Heart left ventricle (tissue), 16 donors: ENCODE measurements at regions not wholly inside any gene's neighbourhood (a gene's known extent, or its start where the extent isn't known, plus 50 kb on each side); places are given as distances from the start of the nearest gene placed in this dataset.

Experiments used
- ATAC-seq, 4 donors: fragments of 200-7000 bp; cut with Tn5 transposase; one replicate each; pipeline ENCODE4 v1.9.1; 2020 to 2022; ENCODE audit warnings: moderate library complexity in 4 of 4, mild to moderate bottlenecking in 3 of 4, moderate number of reproducible peaks in 1 of 4
- DNase-seq, 5 donors: peaks; one replicate each; pipeline ENCODE4 v3.0.0-alpha.2; 2020
- H3K27ac ChIP-seq, 12 donors: fragments of 200-600 bp; sonication (generic) in 4 of 12; one replicate each; pipeline versions ENCODE4 v1.5.0 to v1.8.0; 2016 to 2022; ENCODE audit warnings: mild to moderate bottlenecking in 2 of 12
- H3K27me3 ChIP-seq, 9 donors: fragments of 200-600 bp; sonication (generic) in 2 of 9; one replicate each; pipeline versions ENCODE4 v1.5.1 to v1.8.0; 2016 to 2022; ENCODE audit warnings: mild to moderate bottlenecking in 3 of 9
- H3K36me3 ChIP-seq, 9 donors: fragments of 200-600 bp; sonication (generic) in 2 of 9; one replicate each; pipeline versions ENCODE4 v1.5.0 to v1.8.0; 2018 to 2022; ENCODE audit warnings: mild to moderate bottlenecking in 2 of 9
- H3K4me1 ChIP-seq, 12 donors: fragments of 200-600 bp; sonication (generic) in 4 of 12; one replicate each; pipeline versions ENCODE4 v1.5.0 to v1.8.0; 2016 to 2022; ENCODE audit warnings: mild to moderate bottlenecking in 3 of 12
- H3K4me3 ChIP-seq, 12 donors: fragments of 200-600 bp; sonication (generic) in 4 of 12; one replicate each; pipeline versions ENCODE4 v1.5.0 to v1.8.0; 2017 to 2022; ENCODE audit warnings: mild to moderate bottlenecking in 9 of 12, moderate library complexity in 4 of 12
- H3K9me3 ChIP-seq, 12 donors: fragments of 200-600 bp; sonication (generic) in 4 of 12; one replicate each; pipeline versions ENCODE4 v1.5.0 to v1.8.0; 2016 to 2022; ENCODE audit warnings: mild to moderate bottlenecking in 1 of 12
- CTCF ChIP-seq, 12 donors: fragments of 200-600 bp; sonication (generic) in 4 of 12; IDR thresholded peaks; one replicate each; pipeline versions ENCODE4 v1.5.0 to v1.8.0; 2018 to 2022; ENCODE audit warnings: antibody characterized with exemption in 12 of 12, mild to moderate bottlenecking in 5 of 12
- POLR2A ChIP-seq, 2 donors: fragments of 450-650 bp; IDR thresholded peaks; one replicate each; pipeline ENCODE4 v1.6.1; 2017; ENCODE audit warnings: antibody characterized with exemption in 2 of 2, mild to moderate bottlenecking in 2 of 2, moderate library complexity in 2 of 2
- WGBS, 4 donors: extraction: QIAGEN DNeasy Blood & Tissue Kit in 2 of 4; methylation state at CpG; one replicate each; pipeline versions ENCODE4 v1.1.5 to v1.1.7; 2013 to 2018; 5-methylcytosine and 5-hydroxymethylcytosine counted together
- intact Hi-C, 10 donors: fragments of 100-400 bp; cut with DNase I; formaldehyde crosslinking; loops; one replicate each; pipeline versions ENCODE4 v1.11.1 to v1.14.2; 2022
- donor health status: ischemic (EF 13 %, LVEDD 7.1; RV severe dilation, severe dysfunction).
- donor health status: healthy with polysubstance abuse.
- donor health status: DM: no; HTN: yes; CAD: no.
- donor health status: DM: no; HTN: no; CAD: no.
- donor health status: ischemic (EF 25% LVEDD 6.9; RV normal size, moderate dysfunction).
- donor health status: ischemic (EF 25% LVEDD 5.7; RV mildly dilated, moderate dysfunction).
- donor health status: healthy.
- donor health status: DM: yes; HTN: yes; CAD: no.
- donor health status: ischemic (EF 35%, LVEDD 5.7; RV mildly dilated, moderate dysfunction).
- donor health status: nonischemic (EF 11% LVEDD 7.7; RV severe dilation, severe dysfunction).
- donor health status: DM: yes; HTN: yes; CAD: no.
- donor health status: PGD.
- donor health status: ischemic (EF 29% LVEDD 5.4; RV normal size, mild dysfunction).
- donor health status: nonischemic (EF 23%, LVEDD 6.1; RV moderate dilation, normal function).

DNA sequence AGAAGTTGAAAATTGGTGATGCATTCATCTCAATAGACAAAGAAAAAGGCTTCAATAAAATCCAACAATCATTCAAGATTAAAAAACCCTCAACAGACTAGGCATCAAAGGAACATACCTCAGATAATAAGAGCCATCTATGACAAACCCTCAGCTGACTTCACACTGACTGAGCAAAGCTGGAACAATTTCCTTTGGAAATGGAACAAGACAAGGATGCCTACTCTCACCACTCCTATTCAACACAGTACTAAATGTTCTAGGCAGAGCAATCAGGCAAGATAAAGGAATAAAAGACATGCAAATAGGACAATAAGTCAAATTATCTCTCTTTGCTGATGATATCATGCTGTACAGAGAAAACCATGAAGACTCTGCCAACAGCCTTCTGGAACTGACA lies 1188.1 kb downstream of the DTWD2 start:
- peak overlapping the region in 1 of 12 donors; percentile 17 for H3K27ac ChIP-seq
- no peak for TF ChIP-seq CTCF (IDR thresholded peaks at IDR 0.05)
- no peak for TF ChIP-seq POLR2A (IDR thresholded peaks at IDR 0.05)
- H3K27me3 ChIP-seq = no peaks in the 10 kb centered on the region
- H3K9me3 ChIP-seq = peaks cover 0 to 4% (median 0%) of the 10 kb centered on the region in 12 donors
- ATAC-seq = peak; percentile 39 to 95 (median 79)
- no peaks in the 10 kb centered on the region for H3K4me1 ChIP-seq
- DNase-seq = no peak
- no peaks in the 10 kb centered on the region for H3K36me3 ChIP-seq
- no peak overlapping the region for H3K4me3 ChIP-seq
- intact Hi-C loops = no loop called here

DNA sequence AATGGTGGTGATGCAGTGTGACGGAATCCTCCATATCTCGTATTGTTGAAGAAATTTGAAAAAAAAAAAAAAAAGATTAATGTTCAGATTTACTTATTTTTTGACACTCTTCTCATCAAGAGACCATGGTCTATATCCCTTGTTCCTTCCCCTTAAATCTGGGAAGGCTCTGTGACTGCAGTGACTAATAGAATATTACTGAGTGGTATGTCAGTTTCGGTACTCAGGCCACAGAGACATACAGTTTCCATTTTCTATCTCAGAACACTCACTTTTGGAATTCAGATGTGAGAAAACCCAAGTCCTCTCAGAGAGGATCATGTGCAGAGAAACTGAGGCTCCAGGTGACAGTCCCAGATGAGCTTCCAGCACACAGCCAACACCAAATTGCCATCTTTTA lies 1193.5 kb downstream of the DTWD2 start:
- intact Hi-C loops = no loop called here
- DNase-seq (no peak), ATAC-seq (no peak)
- no peaks in the 10 kb centered on the region for H3K4me1 ChIP-seq
- no peaks in the 10 kb centered on the region for H3K9me3 ChIP-seq
- H3K27me3 ChIP-seq = no peaks in the 10 kb centered on the region
- no peaks in the 10 kb centered on the region for H3K36me3 ChIP-seq
- no peak for TF ChIP-seq CTCF (IDR thresholded peaks at IDR 0.05)
- TF ChIP-seq POLR2A (IDR thresholded peaks at IDR 0.05) = no peak
- H3K4me3 ChIP-seq = no peak overlapping the region
- H3K27ac ChIP-seq = no peak overlapping the region
- 93 to 98% (median 95%) methylated on average over 3 of the region's 3 CpGs for WGBS, 4 donors

DNA sequence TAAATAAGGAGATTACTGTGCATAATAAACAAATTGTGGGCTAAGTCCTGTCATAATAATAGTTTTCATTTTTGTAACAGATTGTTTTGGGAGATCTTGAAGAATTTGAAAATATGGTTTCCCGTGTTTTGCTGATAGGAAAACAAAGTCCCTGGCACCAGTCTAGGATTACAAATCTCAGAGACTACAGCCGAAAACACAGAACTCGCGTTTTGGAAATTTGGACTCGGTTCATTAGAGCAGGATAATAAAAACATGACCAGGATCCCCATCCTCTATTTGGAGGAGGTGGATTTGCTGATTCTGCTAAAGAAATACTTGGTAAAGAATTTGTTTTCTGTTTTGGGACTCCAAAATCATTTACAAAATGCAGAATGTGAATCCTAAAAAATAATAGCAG lies 1194.4 kb downstream of the DTWD2 start:
- 64 to 83% (median 66%) methylated on average over 5 of the region's 5 CpGs for WGBS, 4 donors
- no peak overlapping the region for H3K27ac ChIP-seq
- DNase-seq = no peak
- no peak for ATAC-seq
- intact Hi-C loops = no loop called here
- H3K27me3 ChIP-seq = no peaks in the 10 kb centered on the region
- H3K36me3 ChIP-seq = no peaks in the 10 kb centered on the region
- H3K4me1 ChIP-seq = no peaks in the 10 kb centered on the region
- H3K9me3 ChIP-seq = no peaks in the 10 kb centered on the region
- TF ChIP-seq POLR2A (IDR thresholded peaks at IDR 0.05) = no peak
- no peak for TF ChIP-seq CTCF (IDR thresholded peaks at IDR 0.05)
- H3K4me3 ChIP-seq = no peak overlapping the region

GRCh38 chr5:117792476-117792875 lies 1195.9 kb downstream of the DTWD2 start:
- WGBS, 4 donors = 75 to 85% (median 80%) methylated on average over 1 of the region's 1 CpG
- DNase-seq = no peak
- TF ChIP-seq CTCF (IDR thresholded peaks at IDR 0.05) (no peak), POLR2A (IDR thresholded peaks at IDR 0.05) (no peak)
- no peaks in the 10 kb centered on the region for H3K27me3 ChIP-seq
- H3K4me3 ChIP-seq = no peak overlapping the region
- intact Hi-C loops = no loop called here
- no peaks in the 10 kb centered on the region for H3K36me3 ChIP-seq
- no peaks in the 10 kb centered on the region for H3K4me1 ChIP-seq
- ATAC-seq = no peak
- no peaks in the 10 kb centered on the region for H3K9me3 ChIP-seq
- H3K27ac ChIP-seq = no peak overlapping the region
